Uterus (tissue), 2 donors: ENCODE measurements at regions not wholly inside any gene's neighbourhood (a gene's known extent, or its start where the extent isn't known, plus 50 kb on each side); places are given as distances from the start of the nearest gene placed in this dataset.

Experiments
- CTCF ChIP-seq, 4 experiments: fragments of 200-600 bp in 2 of 4; fragments of 450-650 bp in 2 of 4; sonication (generic) in 2 of 4; IDR thresholded peaks; one replicate each; pipeline ENCODE4 v1.5.1; 2016 to 2019; ENCODE audit warnings: antibody characterized with exemption in 4 of 4, mild to moderate bottlenecking in 2 of 4, moderate library complexity in 1 of 4
- POLR2A ChIP-seq, 2 donors: fragments of 450-650 bp; IDR thresholded peaks; one replicate each; pipeline ENCODE4 v1.6.1; 2016; ENCODE audit warnings: antibody characterized with exemption in 2 of 2, mild to moderate bottlenecking in 1 of 2, moderate library complexity in 1 of 2

- no peak for TF ChIP-seq CTCF (IDR thresholded peaks at IDR 0.05)
- no peak for TF ChIP-seq POLR2A (IDR thresholded peaks at IDR 0.05)
Observed at GRCh38 chr4:3708611-3709010, 57.6 kb upstream of the ADRA2C start.
